SK-N-SH treated with all-trans-retinoic acid at 6 μM for 48 hours (cell line): ENCODE measurements at regions not wholly inside any gene's neighbourhood (a gene's known extent, or its start where the extent isn't known, plus 50 kb on each side); places are given as distances from the start of the nearest gene placed in this dataset.

Experiments used
- ATAC-seq: fragments of 200-7000 bp; cut with Tn5 transposase; 3 replicates; pipeline ENCODE4 v1.9.1; 2020; ENCODE audit warnings: mild to moderate bottlenecking, moderate library complexity
- ARNTL ChIP-seq: fragments of 450-650 bp; formaldehyde crosslinking; IDR thresholded peaks from 2 replicates; pipeline ENCODE4 v1.5.0; 2020; ENCODE audit warnings: low read depth, mild to moderate bottlenecking, moderate library complexity, borderline replicate concordance
- BACH2 ChIP-seq: fragments of 250-450 bp; sonication (Bioruptor Pico); IDR thresholded peaks from 2 replicates; pipeline ENCODE4 v1.9.0; 2021; ENCODE audit warnings: mild to moderate bottlenecking, borderline replicate concordance
- CSDC2 ChIP-seq: fragments of 250-450 bp; sonication (Bioruptor Pico); IDR thresholded peaks from 2 replicates; pipeline ENCODE4 v1.5.0; 2020; ENCODE audit warnings: mild to moderate bottlenecking, moderate library complexity
- ESRRG ChIP-seq: fragments of 250-450 bp; sonication (Bioruptor Pico); IDR thresholded peaks from 2 replicates; pipeline ENCODE4 v1.6.1; 2021; ENCODE audit warnings: mild to moderate bottlenecking
- ISL1 ChIP-seq: fragments of 250-450 bp; sonication (Bioruptor Pico); IDR thresholded peaks from 2 replicates; pipeline ENCODE4 v2.1.2; 2022; ENCODE audit warnings: mild to moderate bottlenecking, moderate library complexity
- OSR1 ChIP-seq: fragments of 250-450 bp; sonication (Bioruptor Pico); IDR thresholded peaks from 2 replicates; pipeline ENCODE4 v1.8.0; 2022; ENCODE audit warnings: moderate library complexity, mild to moderate bottlenecking, inconsistent platforms
- PPARA ChIP-seq: fragments of 250-450 bp; sonication (Bioruptor Pico); IDR thresholded peaks from 2 replicates; pipeline ENCODE4 v1.5.0; 2020; ENCODE audit warnings: mild to moderate bottlenecking, borderline replicate concordance
- RARB ChIP-seq: fragments of 250-450 bp; sonication (Bioruptor Pico); IDR thresholded peaks from 2 replicates; pipeline ENCODE4 v1.8.0; 2021; ENCODE audit warnings: mild to moderate bottlenecking, moderate library complexity
- SNAI2 ChIP-seq: fragments of 250-450 bp; sonication (Bioruptor Pico); IDR thresholded peaks from 2 replicates; pipeline ENCODE4 v1.5.0; 2020; ENCODE audit warnings: mild to moderate bottlenecking, moderate library complexity
- TCF4 ChIP-seq: fragments of 250-450 bp; sonication (Bioruptor Pico); IDR thresholded peaks from 2 replicates; pipeline ENCODE4 v1.8.0; 2021; ENCODE audit warnings: mild to moderate bottlenecking, moderate library complexity, borderline replicate concordance
- TOX ChIP-seq: fragments of 250-450 bp; sonication (Bioruptor Pico); IDR thresholded peaks from 2 replicates; pipeline ENCODE4 v1.8.0; 2021; ENCODE audit warnings: mild to moderate bottlenecking, moderate library complexity, borderline replicate concordance
- ZC3H10 ChIP-seq: fragments of 250-450 bp; sonication (Bioruptor Pico); IDR thresholded peaks from 2 replicates; pipeline ENCODE4 v1.5.1; 2021; ENCODE audit warnings: mild to moderate bottlenecking, moderate library complexity
- ZFP3 ChIP-seq: fragments of 250-450 bp; sonication (Bioruptor Pico); IDR thresholded peaks from 2 replicates; pipeline ENCODE4 v1.5.0; 2020; ENCODE audit warnings: mild to moderate bottlenecking, moderate library complexity
- ZNF565 ChIP-seq: fragments of 450-650 bp; formaldehyde crosslinking; conservative IDR thresholded peaks from 2 replicates; pipeline ENCODE4 v1.5.0; 2020; ENCODE audit warnings: low read depth, mild to moderate bottlenecking, moderate library complexity
- ZNF70 ChIP-seq: fragments of 450-650 bp; formaldehyde crosslinking; IDR thresholded peaks from 2 replicates; pipeline ENCODE4 v1.5.0; 2020; ENCODE audit warnings: mild to moderate bottlenecking, moderate library complexity
- ZNF8 ChIP-seq: fragments of 450-650 bp; formaldehyde crosslinking; IDR thresholded peaks from 2 replicates; pipeline ENCODE4 v1.5.0; 2020; ENCODE audit warnings: mild to moderate bottlenecking, moderate library complexity
- TF ChIP-seq, protein P1 (sequence below): fragments of 250-450 bp; sonication (Bioruptor Pico); IDR thresholded peaks from 2 replicates; pipeline ENCODE4 v1.8.0; 2021; ENCODE audit warnings: low read depth, mild to moderate bottlenecking, moderate library complexity, borderline replicate concordance
- TF ChIP-seq, protein P2 (sequence below): fragments of 250-450 bp; sonication (Bioruptor Pico); IDR thresholded peaks from 2 replicates; pipeline ENCODE4 v1.5.1; 2021; ENCODE audit warnings: mild to moderate bottlenecking, moderate library complexity
- TF ChIP-seq, protein P3 (sequence below): fragments of 250-450 bp; sonication (Bioruptor Pico); IDR thresholded peaks from 2 replicates; pipeline ENCODE4 v1.8.0; 2020; ENCODE audit warnings: mild to moderate bottlenecking, moderate library complexity, borderline replicate concordance
- TF ChIP-seq, protein P4 (sequence below): fragments of 250-450 bp; sonication (Bioruptor Pico); IDR thresholded peaks from 2 replicates; pipeline ENCODE4 v1.5.0; 2020; ENCODE audit warnings: mild to moderate bottlenecking, moderate library complexity
- TF ChIP-seq, protein P5 (sequence below): fragments of 250-450 bp; sonication (Bioruptor Pico); IDR thresholded peaks from 2 replicates; pipeline ENCODE4 v1.5.1; 2020; ENCODE audit warnings: low read depth, mild to moderate bottlenecking, moderate library complexity

DNA sequence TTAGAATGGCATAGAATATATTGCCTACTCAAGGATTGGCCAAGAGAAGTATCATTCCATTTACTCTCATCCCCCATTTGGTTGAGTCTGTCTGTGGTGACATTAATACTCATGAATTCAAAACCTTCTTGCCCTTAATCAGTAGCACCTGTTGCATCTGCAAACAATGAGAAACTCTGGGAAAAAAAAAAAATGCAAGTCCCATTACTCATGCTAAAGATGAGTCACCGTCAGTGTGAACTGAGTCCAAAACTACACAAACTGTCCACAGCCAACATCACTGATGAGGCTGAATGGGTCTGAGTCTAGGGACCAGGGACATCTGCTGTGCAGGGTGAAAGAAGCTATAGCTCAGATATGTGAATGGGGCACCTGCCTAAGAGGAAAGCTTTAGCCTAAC is 96.9 kb upstream of the ADAMTS18 start:
- ATAC-seq = peak; percentile 87
- TF ChIP-seq ISL1 (0 out of 2 replicates have a peak, but pooled peaks have one; percentile 21), ZNF565 (no peak)

DNA sequence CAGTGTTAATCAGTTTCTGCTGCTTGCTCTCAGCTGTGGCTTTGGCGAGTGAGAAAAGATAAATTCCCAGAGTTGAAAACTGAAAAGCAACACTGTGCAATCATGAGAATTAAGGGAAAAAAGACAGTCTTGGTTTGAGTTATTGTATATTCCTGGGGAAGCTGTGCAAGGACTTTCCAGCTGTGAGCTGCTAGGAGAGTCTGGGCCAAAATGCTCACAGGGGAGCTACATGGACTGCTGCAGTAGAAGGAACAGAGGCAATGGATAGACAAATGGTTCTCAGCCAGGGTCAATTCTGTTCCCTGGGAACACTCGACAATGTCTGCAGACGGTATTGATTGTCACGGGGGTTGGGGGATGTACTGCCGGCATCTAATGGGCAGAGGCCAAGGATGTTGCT is 102.0 kb upstream of the ADAMTS18 start:
- ATAC-seq = no peak
- TF ChIP-seq RARB (CRISPR knock-in tag) (no peak), CSDC2 (CRISPR knock-in tag) (no peak), ZC3H10 (CRISPR knock-in tag) (no peak), TCF4 (CRISPR knock-in tag) (no peak)
- TF ChIP-seq, protein P1, sequence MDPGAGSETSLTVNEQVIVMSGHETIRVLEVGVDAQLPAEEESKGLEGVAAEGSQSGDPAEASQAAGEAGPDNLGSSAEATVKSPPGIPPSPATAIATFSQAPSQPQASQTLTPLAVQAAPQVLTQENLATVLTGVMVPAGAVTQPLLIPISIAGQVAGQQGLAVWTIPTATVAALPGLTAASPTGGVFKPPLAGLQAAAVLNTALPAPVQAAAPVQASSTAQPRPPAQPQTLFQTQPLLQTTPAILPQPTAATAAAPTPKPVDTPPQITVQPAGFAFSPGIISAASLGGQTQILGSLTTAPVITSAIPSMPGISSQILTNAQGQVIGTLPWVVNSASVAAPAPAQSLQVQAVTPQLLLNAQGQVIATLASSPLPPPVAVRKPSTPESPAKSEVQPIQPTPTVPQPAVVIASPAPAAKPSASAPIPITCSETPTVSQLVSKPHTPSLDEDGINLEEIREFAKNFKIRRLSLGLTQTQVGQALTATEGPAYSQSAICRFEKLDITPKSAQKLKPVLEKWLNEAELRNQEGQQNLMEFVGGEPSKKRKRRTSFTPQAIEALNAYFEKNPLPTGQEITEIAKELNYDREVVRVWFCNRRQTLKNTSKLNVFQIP (CRISPR knock-in tag) = no peak
- TF ChIP-seq, all 23 proteins: peak for 0

DNA sequence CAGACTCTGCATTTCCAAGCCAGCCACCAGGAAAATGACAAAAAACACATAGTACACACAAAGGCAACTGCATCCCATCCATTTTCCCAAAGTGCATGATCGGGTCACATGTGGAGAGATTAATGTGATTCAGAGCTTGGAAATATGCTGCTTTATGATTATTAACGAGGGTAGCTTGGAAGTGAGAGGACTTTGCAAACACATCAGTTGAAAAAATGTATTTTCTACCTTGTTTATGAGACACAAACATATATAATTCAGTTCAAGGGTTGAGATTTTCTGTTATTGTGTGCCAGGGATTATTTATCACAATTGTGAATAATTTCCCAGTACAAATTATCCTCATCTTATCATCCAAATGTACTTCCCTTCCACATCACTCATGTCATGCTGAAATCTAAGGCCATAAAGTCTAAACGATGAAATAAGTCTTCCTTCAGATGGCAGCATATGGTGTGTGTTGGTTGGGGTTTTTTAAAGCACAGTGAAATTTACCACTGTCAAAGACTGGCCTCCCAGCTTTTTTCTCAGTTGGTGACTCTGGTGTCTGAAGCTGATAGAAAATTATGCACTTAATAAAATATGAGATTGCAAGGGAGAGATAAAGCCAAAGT is 104.7 kb upstream of the ADAMTS18 start:
- ATAC-seq = no peak
- no peak for TF ChIP-seq PPARA (CRISPR knock-in tag)
- no peak for TF ChIP-seq ISL1
- no peak for TF ChIP-seq ZC3H10 (CRISPR knock-in tag)
- no peak for TF ChIP-seq ZNF565
- no peak for TF ChIP-seq RARB (CRISPR knock-in tag)
- TF ChIP-seq ARNTL (CRISPR knock-in tag) = no peak
- no peak for TF ChIP-seq ESRRG
- no peak for TF ChIP-seq ZNF8
- TF ChIP-seq, protein P2, sequence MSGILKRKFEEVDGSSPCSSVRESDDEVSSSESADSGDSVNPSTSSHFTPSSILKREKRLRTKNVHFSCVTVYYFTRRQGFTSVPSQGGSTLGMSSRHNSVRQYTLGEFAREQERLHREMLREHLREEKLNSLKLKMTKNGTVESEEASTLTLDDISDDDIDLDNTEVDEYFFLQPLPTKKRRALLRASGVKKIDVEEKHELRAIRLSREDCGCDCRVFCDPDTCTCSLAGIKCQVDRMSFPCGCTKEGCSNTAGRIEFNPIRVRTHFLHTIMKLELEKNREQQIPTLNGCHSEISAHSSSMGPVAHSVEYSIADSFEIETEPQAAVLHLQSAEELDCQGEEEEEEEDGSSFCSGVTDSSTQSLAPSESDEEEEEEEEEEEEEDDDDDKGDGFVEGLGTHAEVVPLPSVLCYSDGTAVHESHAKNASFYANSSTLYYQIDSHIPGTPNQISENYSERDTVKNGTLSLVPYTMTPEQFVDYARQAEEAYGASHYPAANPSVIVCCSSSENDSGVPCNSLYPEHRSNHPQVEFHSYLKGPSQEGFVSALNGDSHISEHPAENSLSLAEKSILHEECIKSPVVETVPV = no peak
- no peak for TF ChIP-seq OSR1 (CRISPR knock-in tag)
- TF ChIP-seq TCF4 (CRISPR knock-in tag) = no peak
- TF ChIP-seq ZFP3 (CRISPR knock-in tag) = no peak
- no peak for TF ChIP-seq TOX (CRISPR knock-in tag)

DNA sequence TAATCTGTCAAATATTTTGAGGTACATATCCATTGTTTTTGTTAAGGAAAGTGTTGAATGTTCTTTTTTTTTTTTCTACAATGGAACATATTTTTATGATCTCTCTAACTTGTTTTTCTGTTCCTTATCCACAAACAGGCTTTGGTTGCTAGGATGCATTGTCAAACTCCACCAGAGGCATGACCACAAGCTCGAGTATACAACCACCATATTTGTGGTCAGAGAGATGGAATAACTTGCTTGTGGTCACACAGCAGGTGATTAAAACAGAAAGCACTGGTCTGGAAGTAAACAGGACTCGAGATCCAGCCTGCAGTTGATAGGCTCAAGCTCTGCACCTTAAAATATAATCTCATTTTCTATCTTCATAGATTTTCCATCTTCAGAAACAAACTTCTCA is 105.8 kb upstream of the ADAMTS18 start:
- TF ChIP-seq, protein P3, sequence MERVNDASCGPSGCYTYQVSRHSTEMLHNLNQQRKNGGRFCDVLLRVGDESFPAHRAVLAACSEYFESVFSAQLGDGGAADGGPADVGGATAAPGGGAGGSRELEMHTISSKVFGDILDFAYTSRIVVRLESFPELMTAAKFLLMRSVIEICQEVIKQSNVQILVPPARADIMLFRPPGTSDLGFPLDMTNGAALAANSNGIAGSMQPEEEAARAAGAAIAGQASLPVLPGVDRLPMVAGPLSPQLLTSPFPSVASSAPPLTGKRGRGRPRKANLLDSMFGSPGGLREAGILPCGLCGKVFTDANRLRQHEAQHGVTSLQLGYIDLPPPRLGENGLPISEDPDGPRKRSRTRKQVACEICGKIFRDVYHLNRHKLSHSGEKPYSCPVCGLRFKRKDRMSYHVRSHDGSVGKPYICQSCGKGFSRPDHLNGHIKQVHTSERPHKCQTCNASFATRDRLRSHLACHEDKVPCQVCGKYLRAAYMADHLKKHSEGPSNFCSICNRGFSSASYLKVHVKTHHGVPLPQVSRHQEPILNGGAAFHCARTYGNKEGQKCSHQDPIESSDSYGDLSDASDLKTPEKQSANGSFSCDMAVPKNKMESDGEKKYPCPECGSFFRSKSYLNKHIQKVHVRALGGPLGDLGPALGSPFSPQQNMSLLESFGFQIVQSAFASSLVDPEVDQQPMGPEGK (CRISPR knock-in tag) = no peak
- no peak for TF ChIP-seq ZNF70 (CRISPR knock-in tag)
- no peak for ATAC-seq

DNA sequence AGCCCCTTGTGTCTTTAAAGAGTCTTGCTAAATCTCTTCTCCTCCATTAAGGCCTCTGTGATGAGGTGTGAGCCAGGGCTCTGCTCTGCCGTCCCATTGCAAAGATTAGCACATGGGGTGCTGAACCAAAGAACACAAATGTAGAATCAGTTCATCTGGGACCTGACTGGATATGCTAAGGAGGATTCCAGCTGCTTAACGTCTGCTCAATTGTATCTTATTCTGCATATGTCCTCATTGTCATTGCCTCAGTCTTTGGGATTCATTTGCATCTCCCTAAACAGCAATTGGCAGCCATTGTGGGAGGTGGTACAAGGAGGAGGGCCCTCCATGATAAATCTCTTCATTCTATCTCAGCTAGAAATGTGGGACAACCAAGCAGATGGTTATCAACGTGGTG is 106.3 kb upstream of the ADAMTS18 start:
- no peak for ATAC-seq
- TF ChIP-seq, protein P4, sequence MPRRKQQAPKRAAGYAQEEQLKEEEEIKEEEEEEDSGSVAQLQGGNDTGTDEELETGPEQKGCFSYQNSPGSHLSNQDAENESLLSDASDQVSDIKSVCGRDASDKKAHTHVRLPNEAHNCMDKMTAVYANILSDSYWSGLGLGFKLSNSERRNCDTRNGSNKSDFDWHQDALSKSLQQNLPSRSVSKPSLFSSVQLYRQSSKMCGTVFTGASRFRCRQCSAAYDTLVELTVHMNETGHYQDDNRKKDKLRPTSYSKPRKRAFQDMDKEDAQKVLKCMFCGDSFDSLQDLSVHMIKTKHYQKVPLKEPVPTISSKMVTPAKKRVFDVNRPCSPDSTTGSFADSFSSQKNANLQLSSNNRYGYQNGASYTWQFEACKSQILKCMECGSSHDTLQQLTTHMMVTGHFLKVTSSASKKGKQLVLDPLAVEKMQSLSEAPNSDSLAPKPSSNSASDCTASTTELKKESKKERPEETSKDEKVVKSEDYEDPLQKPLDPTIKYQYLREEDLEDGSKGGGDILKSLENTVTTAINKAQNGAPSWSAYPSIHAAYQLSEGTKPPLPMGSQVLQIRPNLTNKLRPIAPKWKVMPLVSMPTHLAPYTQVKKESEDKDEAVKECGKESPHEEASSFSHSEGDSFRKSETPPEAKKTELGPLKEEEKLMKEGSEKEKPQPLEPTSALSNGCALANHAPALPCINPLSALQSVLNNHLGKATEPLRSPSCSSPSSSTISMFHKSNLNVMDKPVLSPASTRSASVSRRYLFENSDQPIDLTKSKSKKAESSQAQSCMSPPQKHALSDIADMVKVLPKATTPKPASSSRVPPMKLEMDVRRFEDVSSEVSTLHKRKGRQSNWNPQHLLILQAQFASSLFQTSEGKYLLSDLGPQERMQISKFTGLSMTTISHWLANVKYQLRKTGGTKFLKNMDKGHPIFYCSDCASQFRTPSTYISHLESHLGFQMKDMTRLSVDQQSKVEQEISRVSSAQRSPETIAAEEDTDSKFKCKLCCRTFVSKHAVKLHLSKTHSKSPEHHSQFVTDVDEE (CRISPR knock-in tag) = no peak
- TF ChIP-seq BACH2 (CRISPR knock-in tag) (no peak), TOX (CRISPR knock-in tag) (no peak), ZC3H10 (CRISPR knock-in tag) (no peak), ZNF565 (no peak), ISL1 (no peak), OSR1 (CRISPR knock-in tag) (no peak), PPARA (CRISPR knock-in tag) (no peak), CSDC2 (CRISPR knock-in tag) (no peak), SNAI2 (CRISPR knock-in tag) (no peak)
- TF ChIP-seq, protein P2 = no peak
- TF ChIP-seq, protein P5, sequence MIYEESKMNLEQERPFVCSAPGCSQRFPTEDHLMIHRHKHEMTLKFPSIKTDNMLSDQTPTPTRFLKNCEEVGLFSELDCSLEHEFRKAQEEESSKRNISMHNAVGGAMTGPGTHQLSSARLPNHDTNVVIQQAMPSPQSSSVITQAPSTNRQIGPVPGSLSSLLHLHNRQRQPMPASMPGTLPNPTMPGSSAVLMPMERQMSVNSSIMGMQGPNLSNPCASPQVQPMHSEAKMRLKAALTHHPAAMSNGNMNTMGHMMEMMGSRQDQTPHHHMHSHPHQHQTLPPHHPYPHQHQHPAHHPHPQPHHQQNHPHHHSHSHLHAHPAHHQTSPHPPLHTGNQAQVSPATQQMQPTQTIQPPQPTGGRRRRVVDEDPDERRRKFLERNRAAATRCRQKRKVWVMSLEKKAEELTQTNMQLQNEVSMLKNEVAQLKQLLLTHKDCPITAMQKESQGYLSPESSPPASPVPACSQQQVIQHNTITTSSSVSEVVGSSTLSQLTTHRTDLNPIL (CRISPR knock-in tag) = no peak
